ENCODE measurements at regions not wholly inside any gene's neighbourhood (a gene's known extent, or its start where the extent isn't known, plus 50 kb on each side); places are given as distances from the start of the nearest gene placed in this dataset.

GRCh38 chr18:30106356-30106755 is 936.2 kb downstream of the DSC3 start:
- intact Hi-C loops (cut with DNase I): no loop called here
- Histone ChIP-seq H3K27ac (no peak overlapping the region), H3K9me3 (no peaks in the 10 kb centered on the region), H3K36me3 (replicated peaks in 1 of 2; ENCODE audit: insufficient read depth in 1 of 2, low read depth in 2 of 2) (no peaks in the 10 kb centered on the region), H3K4me1 (no peaks in the 10 kb centered on the region), H3K27me3 (no peaks in the 10 kb centered on the region), H3K4me3 (no peak overlapping the region)
- TF ChIP-seq POLR2A (IDR thresholded peaks at IDR 0.05): no peak
- TF ChIP-seq, protein P1, sequence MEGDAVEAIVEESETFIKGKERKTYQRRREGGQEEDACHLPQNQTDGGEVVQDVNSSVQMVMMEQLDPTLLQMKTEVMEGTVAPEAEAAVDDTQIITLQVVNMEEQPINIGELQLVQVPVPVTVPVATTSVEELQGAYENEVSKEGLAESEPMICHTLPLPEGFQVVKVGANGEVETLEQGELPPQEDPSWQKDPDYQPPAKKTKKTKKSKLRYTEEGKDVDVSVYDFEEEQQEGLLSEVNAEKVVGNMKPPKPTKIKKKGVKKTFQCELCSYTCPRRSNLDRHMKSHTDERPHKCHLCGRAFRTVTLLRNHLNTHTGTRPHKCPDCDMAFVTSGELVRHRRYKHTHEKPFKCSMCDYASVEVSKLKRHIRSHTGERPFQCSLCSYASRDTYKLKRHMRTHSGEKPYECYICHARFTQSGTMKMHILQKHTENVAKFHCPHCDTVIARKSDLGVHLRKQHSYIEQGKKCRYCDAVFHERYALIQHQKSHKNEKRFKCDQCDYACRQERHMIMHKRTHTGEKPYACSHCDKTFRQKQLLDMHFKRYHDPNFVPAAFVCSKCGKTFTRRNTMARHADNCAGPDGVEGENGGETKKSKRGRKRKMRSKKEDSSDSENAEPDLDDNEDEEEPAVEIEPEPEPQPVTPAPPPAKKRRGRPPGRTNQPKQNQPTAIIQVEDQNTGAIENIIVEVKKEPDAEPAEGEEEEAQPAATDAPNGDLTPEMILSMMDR (IDR thresholded peaks at IDR 0.05): no peak
- 83 to 88% methylated on average over 1 of the region's 1 CpG for WGBS, 2 donors
- DNase-seq (no peak), ATAC-seq (no peak)

DNA sequence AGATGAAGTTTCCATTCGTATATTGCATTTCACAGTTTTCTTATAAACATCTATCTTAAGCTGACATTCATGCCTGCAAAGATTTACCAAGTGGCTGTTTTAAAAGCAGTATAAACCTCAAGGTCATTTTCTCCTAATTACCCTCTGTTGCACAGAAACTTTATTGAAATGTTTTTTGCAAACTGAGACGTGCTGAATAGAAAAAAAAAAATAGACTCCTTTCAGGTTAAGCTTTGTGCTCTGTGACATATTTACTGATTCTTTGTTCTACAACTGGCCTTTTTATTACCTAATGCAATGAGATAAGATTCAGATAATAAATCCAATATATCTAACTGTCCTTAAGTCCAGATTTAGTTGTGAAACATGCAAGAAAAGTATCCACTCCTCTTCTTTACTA is 938.7 kb downstream of the DSC3 start:
- DNase-seq (no peak), ATAC-seq (no peak)
- Histone ChIP-seq H3K27me3 (no peaks in the 10 kb centered on the region), H3K4me3 (no peak overlapping the region), H3K27ac (no peak overlapping the region), H3K36me3 (replicated peaks in 1 of 2; ENCODE audit: insufficient read depth in 1 of 2, low read depth in 2 of 2) (no peaks in the 10 kb centered on the region), H3K4me1 (no peaks in the 10 kb centered on the region), H3K9me3 (no peaks in the 10 kb centered on the region)
- intact Hi-C loops (cut with DNase I): no loop called here
- 30 to 38% methylated on average over 2 of the region's 2 CpGs for WGBS, 2 donors
- no peak for TF ChIP-seq POLR2A (IDR thresholded peaks at IDR 0.05)
- TF ChIP-seq, protein P1 (IDR thresholded peaks at IDR 0.05): no peak

GRCh38 chr18:30096796-30097195 is 945.7 kb downstream of the DSC3 start:
- ATAC-seq: no peak
- DNase-seq: no peak
- TF ChIP-seq, protein P1 (IDR thresholded peaks at IDR 0.05): no peak
- TF ChIP-seq POLR2A (IDR thresholded peaks at IDR 0.05): no peak
- intact Hi-C loops (cut with DNase I): no loop called here
- Histone ChIP-seq H3K27me3 (no peaks in the 10 kb centered on the region), H3K36me3 (replicated peaks in 1 of 2; ENCODE audit: insufficient read depth in 1 of 2, low read depth in 2 of 2) (no peaks in the 10 kb centered on the region), H3K9me3 (no peaks in the 10 kb centered on the region), H3K4me1 (no peaks in the 10 kb centered on the region), H3K4me3 (no peak overlapping the region), H3K27ac (no peak overlapping the region)
- WGBS, 2 donors: 86 to 100% methylated on average over 1 of the region's 1 CpG

GRCh38 chr18:30094556-30094955 is 948.0 kb downstream of the DSC3 start:
- intact Hi-C loops (cut with DNase I): no loop called here
- no peaks in the 10 kb centered on the region for H3K9me3 ChIP-seq
- no peak overlapping the region for H3K27ac ChIP-seq
- DNase-seq (no peak), ATAC-seq (no peak)
- H3K36me3 ChIP-seq (replicated peaks in 1 of 2; ENCODE audit: insufficient read depth in 1 of 2, low read depth in 2 of 2): no peaks in the 10 kb centered on the region
- H3K27me3 ChIP-seq: no peaks in the 10 kb centered on the region
- no peaks in the 10 kb centered on the region for H3K4me1 ChIP-seq
- TF ChIP-seq, protein P1 (IDR thresholded peaks at IDR 0.05): no peak
- TF ChIP-seq POLR2A (IDR thresholded peaks at IDR 0.05): no peak
- 67 to 82% methylated on average over 2 of the region's 2 CpGs for WGBS, 2 donors
- no peak overlapping the region for H3K4me3 ChIP-seq

GRCh38 chr18:30093376-30093775 is 949.2 kb downstream of the DSC3 start:
- no peak overlapping the region for H3K4me3 ChIP-seq
- H3K4me1 ChIP-seq: no peaks in the 10 kb centered on the region
- H3K27ac ChIP-seq: no peak overlapping the region
- TF ChIP-seq, protein P1 (IDR thresholded peaks at IDR 0.05): no peak
- no peak for TF ChIP-seq POLR2A (IDR thresholded peaks at IDR 0.05)
- WGBS, 2 donors: 52 to 57% methylated on average over 4 of the region's 4 CpGs
- intact Hi-C loops (cut with DNase I): no loop called here
- no peaks in the 10 kb centered on the region for H3K36me3 ChIP-seq (replicated peaks in 1 of 2; ENCODE audit: insufficient read depth in 1 of 2, low read depth in 2 of 2)
- ATAC-seq (no peak), DNase-seq (no peak)
- no peaks in the 10 kb centered on the region for H3K9me3 ChIP-seq
- H3K27me3 ChIP-seq: no peaks in the 10 kb centered on the region

Data from body of pancreas (tissue), 4 donors.